H9 (cell line): ENCODE measurements at regions not wholly inside any gene's neighbourhood (a gene's known extent, or its start where the extent isn't known, plus 50 kb on each side); places are given as distances from the start of the nearest gene placed in this dataset.

Experiments
- DNase-seq: peaks from one replicate; pipeline ENCODE4 v3.0.0-alpha.2; 2017
- H2AFZ ChIP-seq: one replicate; pipeline ENCODE4 v1.6.1; 2013; ENCODE audit warnings: mild to moderate bottlenecking, low read length, control low read depth, moderate library complexity
- H2AK5ac ChIP-seq: 2 replicates; pipeline ENCODE4 v1.6.1; 2013; ENCODE audit warnings: low read length, control low read depth, mixed read lengths; ENCODE audit not compliant: insufficient read length
- H2BK120ac ChIP-seq: one replicate; pipeline ENCODE4 v1.6.1; 2013; ENCODE audit warnings: low read depth, mild to moderate bottlenecking, low read length, control low read depth, inconsistent platforms; ENCODE audit not compliant: poor library complexity, severe bottlenecking
- H2BK12ac ChIP-seq: 2 replicates; pipeline ENCODE4 v1.6.1; 2013; ENCODE audit warnings: low read length, control low read depth, mixed read lengths, low read depth; ENCODE audit not compliant: insufficient read length
- H2BK15ac ChIP-seq: 2 replicates; pipeline ENCODE4 v1.6.1; 2013; ENCODE audit warnings: low read depth, low read length, control low read depth
- H2BK20ac ChIP-seq: one replicate; pipeline ENCODE4 v1.6.1; 2013; ENCODE audit warnings: low read depth, mild to moderate bottlenecking, low read length, control low read depth, inconsistent platforms; ENCODE audit not compliant: poor library complexity, severe bottlenecking
- H2BK5ac ChIP-seq: 2 replicates; pipeline ENCODE4 v1.6.1; 2013; ENCODE audit warnings: low read length, control low read depth, mixed read lengths; ENCODE audit not compliant: insufficient read length
- H3K14ac ChIP-seq: 2 replicates; pipeline ENCODE4 v1.6.1; 2013; ENCODE audit warnings: low read length, control low read depth; ENCODE audit not compliant: insufficient read depth
- H3K18ac ChIP-seq: 2 replicates; pipeline ENCODE4 v1.6.1; 2013; ENCODE audit warnings: low read depth, mild to moderate bottlenecking, mixed read lengths, low read length, control low read depth; ENCODE audit not compliant: insufficient read length
- H3K23ac ChIP-seq: 2 replicates; pipeline ENCODE4 v1.6.1; 2013; ENCODE audit warnings: low read length, control low read depth, mixed read lengths, low read depth; ENCODE audit not compliant: insufficient read length
- H3K23me2 ChIP-seq: 2 replicates; pipeline ENCODE4 v1.6.1; 2013; ENCODE audit warnings: low read depth, mild to moderate bottlenecking, mixed read lengths, low read length, control low read depth; ENCODE audit not compliant: insufficient read length, poor library complexity, severe bottlenecking
- H3K27ac ChIP-seq: 2 replicates; pipeline ENCODE4 v1.5.1; 2013; ENCODE audit warnings: low read length, control low read depth, mixed read lengths, low read depth; ENCODE audit not compliant: insufficient read length
- H3K27me3 ChIP-seq: 2 replicates; pipeline ENCODE4 v1.6.1; 2013; ENCODE audit warnings: low read length, control low read depth, inconsistent platforms; ENCODE audit not compliant: insufficient read depth
- H3K4ac ChIP-seq: 2 replicates; pipeline ENCODE4 v1.6.1; 2013; ENCODE audit warnings: low read depth, mild to moderate bottlenecking, control low read depth, inconsistent platforms, low read length, moderate library complexity
- H3K4me1 ChIP-seq: 2 replicates; pipeline ENCODE4 v1.6.1; 2013; ENCODE audit warnings: low read length, control low read depth, inconsistent platforms; ENCODE audit not compliant: insufficient read depth
- H3K4me2 ChIP-seq: 2 replicates; pipeline ENCODE4 v1.6.1; 2013; ENCODE audit warnings: low read length, control low read depth, mixed read lengths; ENCODE audit not compliant: insufficient read length, insufficient read depth
- H3K56ac ChIP-seq: 2 replicates; pipeline ENCODE4 v1.6.1; 2013; ENCODE audit warnings: low read depth, mild to moderate bottlenecking, mixed read lengths, low read length, control low read depth; ENCODE audit not compliant: insufficient read length
- H3K79me1 ChIP-seq: 2 replicates; pipeline ENCODE4 v1.6.1; 2013; ENCODE audit warnings: low read depth, mild to moderate bottlenecking, moderate library complexity, low read length, control low read depth, inconsistent platforms; ENCODE audit not compliant: insufficient read depth, poor library complexity, severe bottlenecking
- H3K79me2 ChIP-seq: 2 replicates; pipeline ENCODE4 v1.6.1; 2013; ENCODE audit warnings: low read length, control low read depth, inconsistent platforms; ENCODE audit not compliant: insufficient read depth
- H3K9ac ChIP-seq: 2 replicates; pipeline ENCODE4 v1.6.1; 2013; ENCODE audit warnings: low read length, control low read depth, mixed read lengths; ENCODE audit not compliant: insufficient read length; ENCODE audit errors: extremely low read depth
- H3K9me3 ChIP-seq: one replicate; pipeline ENCODE4 v1.6.1; 2013; ENCODE audit warnings: low read depth, low read length, inconsistent platforms; ENCODE audit not compliant: control insufficient read depth
- H3T11ph ChIP-seq: one replicate; pipeline ENCODE4 v1.6.1; 2013; ENCODE audit warnings: mild to moderate bottlenecking, low read length, control low read depth, inconsistent platforms
- H4K20me1 ChIP-seq: one replicate; pipeline ENCODE4 v1.6.1; 2013; ENCODE audit not compliant: control insufficient read depth, insufficient read length, insufficient read depth
- H4K5ac ChIP-seq: 2 replicates; pipeline ENCODE4 v1.6.1; 2013; ENCODE audit warnings: low read depth, mild to moderate bottlenecking, mixed read lengths, low read length, control low read depth; ENCODE audit not compliant: insufficient read length
- H4K8ac ChIP-seq: replicated peaks from 2 replicates; pipeline ENCODE4 v1.6.1; 2013; ENCODE audit warnings: low read length, control low read depth, mixed read lengths, low read depth; ENCODE audit not compliant: insufficient read length
- H4K91ac ChIP-seq: 2 replicates; pipeline ENCODE4 v1.6.1; 2013; ENCODE audit warnings: low read depth, mild to moderate bottlenecking, moderate library complexity, mixed read lengths, low read length, control low read depth; ENCODE audit not compliant: insufficient read length
- H3K27ac Mint-ChIP-seq, 3 experiments: 2 replicates in 2 of 3; 3 replicates in 1 of 3; pipeline ENCODE4 v1.8.0; 2020 to 2021; ENCODE audit warnings: mixed read lengths in 3 of 3, mild to moderate bottlenecking in 1 of 3, moderate library complexity in 1 of 3
- H3K27me3 Mint-ChIP-seq: 2 replicates; pipeline ENCODE4 v1.8.0; 2021; ENCODE audit warnings: low read depth, mild to moderate bottlenecking, moderate library complexity, mixed read lengths
- H3K36me3 Mint-ChIP-seq, 3 experiments: 2 replicates in 2 of 3; 3 replicates in 1 of 3; pipeline ENCODE4 v1.8.0; 2020 to 2021; ENCODE audit warnings: low read depth in 3 of 3, mixed read lengths in 3 of 3; ENCODE audit not compliant: insufficient read depth in 1 of 3
- H3K4me1 Mint-ChIP-seq, 2 experiments: 2 replicates each; pipeline ENCODE4 v1.8.0; 2020; ENCODE audit warnings: mixed read lengths in 2 of 2
- H3K4me3 Mint-ChIP-seq, 2 experiments: 2 replicates in 1 of 2; 3 replicates in 1 of 2; pipeline ENCODE4 v1.8.0; 2020 to 2021; ENCODE audit warnings: mild to moderate bottlenecking in 2 of 2, mixed read lengths in 2 of 2, moderate library complexity in 1 of 2
- H3K9me3 Mint-ChIP-seq, 2 experiments: 2 replicates in 1 of 2; 3 replicates in 1 of 2; pipeline ENCODE4 v1.8.0; 2020; ENCODE audit warnings: mild to moderate bottlenecking in 2 of 2, mixed read lengths in 2 of 2, moderate library complexity in 1 of 2
- TF ChIP-seq, protein P1 (sequence below): fragments of 200-600 bp; sonication (generic); conservative IDR thresholded peaks from 3 replicates; pipeline ENCODE4 v1.8.0; 2021; ENCODE audit warnings: antibody characterized with exemption, mild to moderate bottlenecking

DNA sequence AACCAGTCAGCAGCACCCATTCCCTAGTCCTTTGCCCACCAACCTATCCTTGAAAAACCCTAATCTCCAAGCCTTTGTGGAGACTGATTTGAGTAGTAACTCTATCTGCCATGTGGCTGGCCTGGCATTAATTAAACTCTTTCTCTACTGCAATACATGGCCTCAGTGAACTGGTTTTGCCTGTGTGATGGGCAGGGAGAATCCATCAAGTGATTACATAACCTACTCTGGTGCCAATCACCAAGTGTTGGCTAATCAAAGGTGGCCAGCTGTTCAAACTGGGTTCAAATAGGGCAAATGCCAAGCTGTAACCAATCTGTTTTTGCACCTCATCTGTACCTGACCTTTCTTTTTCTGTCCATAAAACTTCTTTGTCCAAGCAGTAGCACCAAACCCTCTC lies 139.8 kb upstream of the XPO1 start:
- H3K9me3 Mint-ChIP-seq: peaks cover 18 to 25% of the 10 kb centered on the region in 2 experiments
- H3K23me2 ChIP-seq: no peaks in the 10 kb centered on the region
- H4K20me1 ChIP-seq: no peaks in the 10 kb centered on the region
- TF ChIP-seq, protein P1, sequence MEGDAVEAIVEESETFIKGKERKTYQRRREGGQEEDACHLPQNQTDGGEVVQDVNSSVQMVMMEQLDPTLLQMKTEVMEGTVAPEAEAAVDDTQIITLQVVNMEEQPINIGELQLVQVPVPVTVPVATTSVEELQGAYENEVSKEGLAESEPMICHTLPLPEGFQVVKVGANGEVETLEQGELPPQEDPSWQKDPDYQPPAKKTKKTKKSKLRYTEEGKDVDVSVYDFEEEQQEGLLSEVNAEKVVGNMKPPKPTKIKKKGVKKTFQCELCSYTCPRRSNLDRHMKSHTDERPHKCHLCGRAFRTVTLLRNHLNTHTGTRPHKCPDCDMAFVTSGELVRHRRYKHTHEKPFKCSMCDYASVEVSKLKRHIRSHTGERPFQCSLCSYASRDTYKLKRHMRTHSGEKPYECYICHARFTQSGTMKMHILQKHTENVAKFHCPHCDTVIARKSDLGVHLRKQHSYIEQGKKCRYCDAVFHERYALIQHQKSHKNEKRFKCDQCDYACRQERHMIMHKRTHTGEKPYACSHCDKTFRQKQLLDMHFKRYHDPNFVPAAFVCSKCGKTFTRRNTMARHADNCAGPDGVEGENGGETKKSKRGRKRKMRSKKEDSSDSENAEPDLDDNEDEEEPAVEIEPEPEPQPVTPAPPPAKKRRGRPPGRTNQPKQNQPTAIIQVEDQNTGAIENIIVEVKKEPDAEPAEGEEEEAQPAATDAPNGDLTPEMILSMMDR: no peak
- H3K27me3 ChIP-seq: no peaks in the 10 kb centered on the region
- no peak overlapping the region for H3T11ph ChIP-seq
- peaks cover 5 to 21% (median 17%) of the 10 kb centered on the region in 3 experiments for H3K36me3 Mint-ChIP-seq
- H4K91ac ChIP-seq: no peak overlapping the region
- no peak overlapping the region for H3K4me3 Mint-ChIP-seq
- no peak for DNase-seq
- H3K4me2 ChIP-seq: no peak overlapping the region
- H3K27me3 Mint-ChIP-seq: no peaks in the 10 kb centered on the region
- no peak overlapping the region for H4K5ac ChIP-seq
- H2BK12ac ChIP-seq: no peak overlapping the region
- no peaks in the 10 kb centered on the region for H3K4me1 Mint-ChIP-seq
- no peak overlapping the region for H3K27ac Mint-ChIP-seq
- H2AK5ac ChIP-seq: no peak overlapping the region
- no peak overlapping the region for H3K56ac ChIP-seq
- H3K9ac ChIP-seq: no peak overlapping the region
- H3K4me1 ChIP-seq: no peaks in the 10 kb centered on the region
- H4K8ac ChIP-seq: no peak overlapping the region
- no peak overlapping the region for H2BK120ac ChIP-seq
- H3K27ac ChIP-seq: no peak overlapping the region
- H3K79me1 ChIP-seq: no peaks in the 10 kb centered on the region
- no peak overlapping the region for H2AFZ ChIP-seq
- H3K14ac ChIP-seq: no peak overlapping the region
- H2BK5ac ChIP-seq: no peak overlapping the region
- no peaks in the 10 kb centered on the region for H3K79me2 ChIP-seq
- H3K9me3 ChIP-seq: peaks cover 16% of the 10 kb centered on the region
- no peak overlapping the region for H3K23ac ChIP-seq
- no peak overlapping the region for H3K18ac ChIP-seq
- H2BK20ac ChIP-seq: no peak overlapping the region
- no peak overlapping the region for H2BK15ac ChIP-seq
- no peak overlapping the region for H3K4ac ChIP-seq
